H1 (cell line): ENCODE measurements at regions not wholly inside any gene's neighbourhood (a gene's known extent, or its start where the extent isn't known, plus 50 kb on each side); places are given as distances from the start of the nearest gene placed in this dataset.

Source experiments
- CTCF ChIA-PET: fragments of 300-600 bp; sonication (Branson Sonifier 250); formaldehyde crosslinking; loops from one replicate; lab custom pipeline; 2021; ENCODE audit not compliant: partially characterized antibody; lab: Charles Lee
- POLR2A ChIA-PET: fragments of 300-600 bp; sonication (Branson Sonifier 250); formaldehyde crosslinking; loops from one replicate; lab custom pipeline; 2021; ENCODE audit warnings: inconsistent platforms; ENCODE audit not compliant: partially characterized antibody; lab: Charles Lee
- DNase-seq, 2 experiments: peaks; one replicate each; pipeline versions ENCODE4 v3.0.0 to v3.0.0-alpha.2; 2010 to 2022; ENCODE audit warnings: low spot score in 2 of 2, low read depth in 1 of 2, mixed read lengths in 1 of 2
- FAIRE-seq: peaks from 2 replicates; lab custom pipeline; 2011; peaks lifted over from hg19 to GRCh38; lab: Jason Lieb, UNC
- H2AFZ ChIP-seq: 2 replicates; pipeline ENCODE4 v1.8.1; 2012; ENCODE audit warnings: low read length, inconsistent platforms
- H2AK5ac ChIP-seq: 2 replicates; pipeline ENCODE4 v1.6.1; 2013; ENCODE audit warnings: low read depth, low read length
- H2BK120ac ChIP-seq: replicated peaks from 2 replicates; pipeline ENCODE3; 2013; ENCODE audit warnings: low read depth, low read length, inconsistent platforms
- H2BK12ac ChIP-seq: 2 replicates; pipeline ENCODE4 v1.6.1; 2013; ENCODE audit warnings: low read depth, low read length
- H2BK15ac ChIP-seq: 2 replicates; pipeline ENCODE4 v1.6.1; 2013; ENCODE audit warnings: low read length
- H2BK20ac ChIP-seq: 2 replicates; pipeline ENCODE4 v1.6.1; 2013; ENCODE audit warnings: low read length
- H2BK5ac ChIP-seq: 2 replicates; pipeline ENCODE4 v1.6.1; 2013; ENCODE audit warnings: low read depth, low read length
- H3K14ac ChIP-seq: 2 replicates; pipeline ENCODE4 v1.6.1; 2013; ENCODE audit warnings: inconsistent platforms; ENCODE audit not compliant: insufficient read length
- H3K18ac ChIP-seq: 2 replicates; pipeline ENCODE4 v1.6.1; 2013; ENCODE audit warnings: low read length; ENCODE audit errors: extremely low read depth
- H3K23ac ChIP-seq: 2 replicates; pipeline ENCODE4 v1.6.1; 2013; ENCODE audit warnings: inconsistent platforms; ENCODE audit not compliant: insufficient read length
- H3K23me2 ChIP-seq: 2 replicates; pipeline ENCODE4 v1.6.1; 2013; ENCODE audit warnings: low read depth, low read length
- H3K27ac ChIP-seq: 2 replicates; pipeline ENCODE4 v1.6.1; 2011; ENCODE audit warnings: low read depth, low read length, inconsistent platforms
- H3K27me3 ChIP-seq, 4 experiments: replicated peaks in 1 of 4; 1 replicate in 1 of 4; 2 replicates in 3 of 4; pipeline versions ENCODE4 v1.6.1 to v1.8.1; 2011 to 2013; ENCODE audit warnings: low read length in 3 of 4, mild to moderate bottlenecking in 3 of 4, inconsistent platforms in 2 of 4, mixed read lengths in 2 of 4, moderate library complexity in 1 of 4; ENCODE audit not compliant: control insufficient read depth in 3 of 4, insufficient read depth in 3 of 4; ENCODE audit errors: extremely low read depth in 1 of 4
- H3K36me3 ChIP-seq, 4 experiments: 2 replicates each; pipeline versions ENCODE4 v1.6.1 to v1.8.1; 2011 to 2013; ENCODE audit warnings: mild to moderate bottlenecking in 4 of 4, low read length in 3 of 4, moderate library complexity in 2 of 4, control low read depth in 1 of 4, inconsistent platforms in 1 of 4; ENCODE audit not compliant: insufficient read depth in 4 of 4, control insufficient read depth in 2 of 4
- H3K4ac ChIP-seq: replicated peaks from 2 replicates; pipeline ENCODE3; 2013; ENCODE audit warnings: low read length, low read depth, mixed read lengths, inconsistent platforms; ENCODE audit not compliant: insufficient read length
- H3K4me1 ChIP-seq, 4 experiments: replicated peaks in 1 of 4; 1 replicate in 1 of 4; 2 replicates in 3 of 4; pipeline versions ENCODE4 v1.6.1 to v1.8.1; 2011 to 2013; ENCODE audit warnings: low read length in 3 of 4, inconsistent platforms in 2 of 4, mixed read lengths in 1 of 4; ENCODE audit not compliant: insufficient read depth in 4 of 4, control insufficient read depth in 3 of 4
- H3K4me2 ChIP-seq, 2 experiments: 2 replicates each; pipeline versions ENCODE4 v1.6.1 to v1.8.1; 2011 to 2013; ENCODE audit warnings: low read depth in 2 of 2, low read length in 2 of 2, control low read depth in 1 of 2, inconsistent platforms in 1 of 2, mild to moderate bottlenecking in 1 of 2; ENCODE audit not compliant: insufficient read depth in 1 of 2
- H3K4me3 ChIP-seq, 4 experiments: fragments of 200-600, 300-600 bp in 1 of 4; sonication (generic), shearing (Covaris generic), sonication (Bioruptor Twin) in 1 of 4; 2 replicates each; pipeline versions ENCODE4 v1.5.1 to v1.8.1; 2011 to 2016; ENCODE audit warnings: low read length in 4 of 4, low read depth in 3 of 4, control low read depth in 2 of 4, inconsistent platforms in 2 of 4, mild to moderate bottlenecking in 2 of 4, mixed read lengths in 1 of 4, moderate library complexity in 1 of 4; ENCODE audit not compliant: insufficient read depth in 2 of 4; ENCODE audit errors: extremely low read depth in 1 of 4
- H3K56ac ChIP-seq: replicated peaks from 2 replicates; pipeline ENCODE3; 2013; ENCODE audit warnings: low read depth, mild to moderate bottlenecking, mixed read lengths, low read length, inconsistent platforms; ENCODE audit not compliant: insufficient read length
- H3K79me1 ChIP-seq: 2 replicates; pipeline ENCODE4 v1.6.1; 2013; ENCODE audit warnings: low read depth, low read length, control low read depth
- H3K79me2 ChIP-seq, 2 experiments: 2 replicates each; pipeline versions ENCODE4 v1.6.1 to v1.8.1; 2012 to 2013; ENCODE audit warnings: low read length in 2 of 2, mild to moderate bottlenecking in 2 of 2, inconsistent platforms in 1 of 2; ENCODE audit not compliant: insufficient read depth in 2 of 2, control insufficient read depth in 1 of 2
- H3K9ac ChIP-seq, 4 experiments: replicated peaks in 1 of 4; 1 replicate in 1 of 4; 2 replicates in 3 of 4; pipeline versions ENCODE4 v1.6.1 to v1.8.1; 2011 to 2013; ENCODE audit warnings: low read depth in 3 of 4, low read length in 3 of 4, control low read depth in 2 of 4, mild to moderate bottlenecking in 2 of 4, moderate library complexity in 2 of 4, inconsistent platforms in 1 of 4; ENCODE audit errors: extremely low read depth in 1 of 4
- H3K9me3 ChIP-seq, 2 experiments: 2 replicates each; pipeline versions ENCODE4 v1.6.1 to v1.8.1; 2012 to 2013; ENCODE audit warnings: mild to moderate bottlenecking in 2 of 2, moderate library complexity in 2 of 2, control low read depth in 1 of 2, inconsistent platforms in 1 of 2, low read depth in 1 of 2, low read length in 1 of 2, mixed read lengths in 1 of 2; ENCODE audit not compliant: insufficient read depth in 2 of 2
- H4K20me1 ChIP-seq, 2 experiments: replicated peaks in 1 of 2; 2 replicates each; pipeline versions ENCODE3 to v1.8.1; 2011 to 2013; ENCODE audit warnings: inconsistent platforms in 2 of 2, low read length in 2 of 2, mild to moderate bottlenecking in 1 of 2; ENCODE audit not compliant: insufficient read depth in 2 of 2, control insufficient read depth in 1 of 2
- H4K5ac ChIP-seq: 2 replicates; pipeline ENCODE4 v1.6.1; 2013; ENCODE audit warnings: low read length, low read depth, mixed read lengths, inconsistent platforms; ENCODE audit not compliant: insufficient read length
- H4K8ac ChIP-seq: 2 replicates; pipeline ENCODE4 v1.8.0; 2013; ENCODE audit warnings: mild to moderate bottlenecking, moderate library complexity, low read length, inconsistent platforms; ENCODE audit not compliant: insufficient read depth; ENCODE audit errors: extremely low read depth
- H4K91ac ChIP-seq: replicated peaks from 2 replicates; pipeline ENCODE3; 2013; ENCODE audit warnings: low read length, mixed read lengths, inconsistent platforms; ENCODE audit not compliant: insufficient read length
- EZH2 ChIP-seq: fragments of 200-600 bp; sonication (generic); IDR thresholded peaks from 2 replicates; pipeline ENCODE4 v1.7.1; 2012; ENCODE audit warnings: low read depth, mild to moderate bottlenecking, moderate library complexity, low read length, inconsistent platforms; ENCODE audit not compliant: severe bottlenecking
- FOSL1 ChIP-seq: IDR thresholded peaks from 2 replicates; pipeline ENCODE4 v1.6.1; 2011; ENCODE audit warnings: mild to moderate bottlenecking, low read depth, low read length, moderate library complexity; ENCODE audit not compliant: insufficient read depth
- JUN ChIP-seq: IDR thresholded peaks from 2 replicates; pipeline ENCODE4 v1.6.1; 2011; ENCODE audit warnings: low read depth, mild to moderate bottlenecking, improper control_type of control experiment, low read length
- MAFK ChIP-seq: IDR thresholded peaks from 2 replicates; pipeline ENCODE4 v1.6.1; 2012; ENCODE audit warnings: low read depth, mild to moderate bottlenecking, improper control_type of control experiment, low read length
- POU5F1 ChIP-seq: IDR thresholded peaks from 2 replicates; pipeline ENCODE4 v1.6.1; 2011; ENCODE audit warnings: low read depth, mild to moderate bottlenecking, low read length, moderate library complexity
- SIRT6 ChIP-seq: IDR thresholded peaks from one replicate; pipeline ENCODE4 v1.7.1; 2012; ENCODE audit warnings: low read length, inconsistent platforms
- SIX5 ChIP-seq: IDR thresholded peaks from 2 replicates; pipeline ENCODE4 v1.6.1; 2011; ENCODE audit warnings: mild to moderate bottlenecking, low read depth, low read length
- SP2 ChIP-seq: IDR thresholded peaks from 2 replicates; pipeline ENCODE4 v1.6.1; 2012; ENCODE audit warnings: mild to moderate bottlenecking, low read length, inconsistent platforms
- SP4 ChIP-seq: IDR thresholded peaks from 2 replicates; pipeline ENCODE4 v1.6.1; 2012; ENCODE audit warnings: low read length, inconsistent platforms
- SRF ChIP-seq: IDR thresholded peaks from 2 replicates; pipeline ENCODE4 v1.6.1; 2011; ENCODE audit warnings: mild to moderate bottlenecking, low read depth, low read length, moderate library complexity
- TCF12 ChIP-seq: IDR thresholded peaks from 2 replicates; pipeline ENCODE4 v1.6.1; 2011; ENCODE audit warnings: low read depth, mild to moderate bottlenecking, low read length
- ZNF274 ChIP-seq: IDR thresholded peaks from 2 replicates; pipeline ENCODE4 v1.7.0; 2012; ENCODE audit warnings: low read length, borderline replicate concordance; ENCODE audit errors: extremely low read depth
- WGBS, 2 experiments: shearing (Covaris generic) in 1 of 2; methylation state at CpG; one replicate each; pipeline versions ENCODE4 v1.1.6 to v1.1.7; 2013 to 2015; ENCODE audit warnings: low lambda C conversion rate in 2 of 2, mixed read lengths in 2 of 2, inconsistent platforms in 1 of 2, low coverage in 1 of 2, missing lambda C conversion rate in 1 of 2; ENCODE audit not compliant: insufficient replicate concordance in 2 of 2, insufficient coverage in 1 of 2, insufficient read length in 1 of 2; ENCODE audit errors: extremely low coverage in 1 of 2, missing lambda C conversion rate in 1 of 2; 5-methylcytosine and 5-hydroxymethylcytosine counted together
- TF ChIP-seq, protein P1 (sequence below): IDR thresholded peaks from 2 replicates; pipeline ENCODE4 v1.6.1; 2012; ENCODE audit warnings: low read length, inconsistent platforms

DNA sequence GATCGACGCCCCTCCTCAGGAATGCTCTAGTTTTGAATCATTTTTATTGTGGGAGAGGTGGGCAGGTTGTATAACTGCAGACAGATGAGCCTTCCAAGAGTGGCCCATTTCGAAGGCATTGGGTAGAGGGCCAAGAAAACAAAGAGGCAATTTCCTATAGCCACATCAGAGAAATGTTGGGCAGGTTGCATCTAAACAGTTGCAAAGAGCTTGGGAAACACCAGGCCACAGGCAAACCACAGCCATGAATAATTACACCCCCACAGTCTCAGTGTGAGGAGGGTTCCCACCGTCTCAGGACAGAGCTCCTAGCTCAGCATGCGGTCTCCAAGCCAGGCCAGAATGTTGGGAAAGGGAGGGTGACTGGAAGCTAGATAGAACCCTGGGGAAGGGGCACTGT, 257.3 kb downstream of the ABHD5 start:
- H2BK15ac ChIP-seq: no peak overlapping the region
- no peak overlapping the region for H2AFZ ChIP-seq
- no peaks in the 10 kb centered on the region for H3K4me1 ChIP-seq
- no peak overlapping the region for H2AK5ac ChIP-seq
- DNase-seq (no peak), FAIRE-seq (no peak)
- H4K5ac ChIP-seq: no peak overlapping the region
- no peak overlapping the region for H3K18ac ChIP-seq
- no peak overlapping the region for H2BK5ac ChIP-seq
- H3K79me1 ChIP-seq: no peaks in the 10 kb centered on the region
- H3K79me2 ChIP-seq: no peaks in the 10 kb centered on the region
- H2BK120ac ChIP-seq: no peak overlapping the region
- 87% methylated on average over 5 of the region's 5 CpGs; no CpG with 5 or more reads in 1 of the 2 experiments for WGBS, 2 experiments
- H3K4me2 ChIP-seq: no peak overlapping the region
- no peak overlapping the region for H3K56ac ChIP-seq
- H3K27me3 ChIP-seq: no peaks in the 10 kb centered on the region
- H3K27ac ChIP-seq: no peak overlapping the region
- no peak overlapping the region for H3K14ac ChIP-seq
- no peak overlapping the region for H4K91ac ChIP-seq
- H3K4me3 ChIP-seq: no peak overlapping the region
- no peak overlapping the region for H4K8ac ChIP-seq
- ChIA-PET CTCF (interaction anchor here (1.4 to 1.5 kb wide), 2 partner anchors 93 to 108 kb away, joined by 3 read pairs; no protein-coding TSS in a partner anchor), POLR2A (interaction anchor here (1.1 kb wide), 1 partner anchor 10 kb away, joined by 4 read pairs; no protein-coding TSS in a partner anchor)
- H2BK20ac ChIP-seq: no peak overlapping the region
- no peak overlapping the region for H3K9ac ChIP-seq
- H3K23me2 ChIP-seq: no peaks in the 10 kb centered on the region
- H3K23ac ChIP-seq: no peak overlapping the region
- peaks cover 0 to 2% of the 10 kb centered on the region in 2 experiments; a peak in 1 of 4 replicates for H3K9me3 ChIP-seq
- no peaks in the 10 kb centered on the region for H4K20me1 ChIP-seq
- H3K4ac ChIP-seq: no peak overlapping the region
- no peak for TF ChIP-seq TCF12
- no peak for TF ChIP-seq SIX5
- no peak for TF ChIP-seq SRF
- no peak for TF ChIP-seq POU5F1
- TF ChIP-seq SP4: no peak
- TF ChIP-seq, protein P1, sequence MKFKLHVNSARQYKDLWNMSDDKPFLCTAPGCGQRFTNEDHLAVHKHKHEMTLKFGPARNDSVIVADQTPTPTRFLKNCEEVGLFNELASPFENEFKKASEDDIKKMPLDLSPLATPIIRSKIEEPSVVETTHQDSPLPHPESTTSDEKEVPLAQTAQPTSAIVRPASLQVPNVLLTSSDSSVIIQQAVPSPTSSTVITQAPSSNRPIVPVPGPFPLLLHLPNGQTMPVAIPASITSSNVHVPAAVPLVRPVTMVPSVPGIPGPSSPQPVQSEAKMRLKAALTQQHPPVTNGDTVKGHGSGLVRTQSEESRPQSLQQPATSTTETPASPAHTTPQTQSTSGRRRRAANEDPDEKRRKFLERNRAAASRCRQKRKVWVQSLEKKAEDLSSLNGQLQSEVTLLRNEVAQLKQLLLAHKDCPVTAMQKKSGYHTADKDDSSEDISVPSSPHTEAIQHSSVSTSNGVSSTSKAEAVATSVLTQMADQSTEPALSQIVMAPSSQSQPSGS: no peak
- no peak for TF ChIP-seq MAFK
- no peak for TF ChIP-seq FOSL1
- no peak for TF ChIP-seq SIRT6
- no peak for TF ChIP-seq JUN
- TF ChIP-seq SP2: no peak
- no peak for TF ChIP-seq ZNF274
- TF ChIP-seq EZH2: no peak
- H3K36me3 ChIP-seq: no peaks in the 10 kb centered on the region
- H2BK12ac ChIP-seq: no peak overlapping the region
